ENCODE measurements at regions not wholly inside any gene's neighbourhood (a gene's known extent, or its start where the extent isn't known, plus 50 kb on each side); places are given as distances from the start of the nearest gene placed in this dataset.

GRCh38 chr6:167569041-167569805 lies 244.3 kb downstream of the TTLL2 start (continued):
- TF ChIP-seq SNAI2 (CRISPR knock-in tag; IDR thresholded peaks at IDR 0.05) = no peak

GRCh38 chr6:167569879-167570278 lies 245.0 kb downstream of the TTLL2 start:
- no peak for TF ChIP-seq ZNF8 (CRISPR knock-in tag; IDR thresholded peaks at IDR 0.05)
- no peak for TF ChIP-seq TSHZ2 (CRISPR knock-in tag; IDR thresholded peaks at IDR 0.05)
- no peak for TF ChIP-seq CREB5 (CRISPR knock-in tag; IDR thresholded peaks at IDR 0.05; ENCODE audit: low read depth)
- TF ChIP-seq PPARA (CRISPR knock-in tag; IDR thresholded peaks at IDR 0.05; ENCODE audit: borderline replicate concordance) = no peak
- TF ChIP-seq ISL1 (CRISPR knock-in tag; IDR thresholded peaks at IDR 0.05) = no peak
- no peak for TF ChIP-seq RARB (CRISPR knock-in tag; IDR thresholded peaks at IDR 0.05)
- TF ChIP-seq ZNF70 (CRISPR knock-in tag; IDR thresholded peaks at IDR 0.05) = no peak
- TF ChIP-seq ZFP3 (CRISPR knock-in tag; IDR thresholded peaks at IDR 0.05) = no peak
- no peak for TF ChIP-seq CSDC2 (CRISPR knock-in tag; IDR thresholded peaks at IDR 0.05)
- TF ChIP-seq OSR1 (CRISPR knock-in tag; IDR thresholded peaks at IDR 0.05) = no peak
- no peak for TF ChIP-seq ARNTL (CRISPR knock-in tag; IDR thresholded peaks at IDR 0.05; ENCODE audit: borderline replicate concordance, low read depth)
- no peak for TF ChIP-seq PATZ1 (CRISPR knock-in tag; IDR thresholded peaks at IDR 0.05; ENCODE audit: borderline replicate concordance)
- TF ChIP-seq GLIS3 (CRISPR knock-in tag; IDR thresholded peaks at IDR 0.05) = no peak
- no peak for TF ChIP-seq CSRNP3 (CRISPR knock-in tag; IDR thresholded peaks at IDR 0.05)
- no peak for TF ChIP-seq TCF4 (CRISPR knock-in tag; IDR thresholded peaks at IDR 0.05; ENCODE audit: borderline replicate concordance)
- no peak for TF ChIP-seq ZNF565 (CRISPR knock-in tag; conservative IDR thresholded peaks at IDR 0.05; ENCODE audit: low read depth)
- no peak for TF ChIP-seq POU6F1 (CRISPR knock-in tag; IDR thresholded peaks at IDR 0.05; ENCODE audit: borderline replicate concordance, low read depth)
- TF ChIP-seq BACH2 (CRISPR knock-in tag; IDR thresholded peaks at IDR 0.05; ENCODE audit: borderline replicate concordance) = no peak
- no peak for ATAC-seq

- TF ChIP-seq ESRRG (CRISPR knock-in tag; IDR thresholded peaks at IDR 0.05) (no peak), ZC3H10 (CRISPR knock-in tag; IDR thresholded peaks at IDR 0.05) (no peak), SNAI2 (CRISPR knock-in tag; IDR thresholded peaks at IDR 0.05) (no peak)
- ATAC-seq = no peak
Measured at GRCh38 chr6:167570460-167571400, 245.8 kb downstream of the TTLL2 start.

Measured in SK-N-SH treated with all-trans-retinoic acid at 6 μM for 48 hours (cell line).